ENCODE measurements at regions not wholly inside any gene's neighbourhood (a gene's known extent, or its start where the extent isn't known, plus 50 kb on each side); places are given as distances from the start of the nearest gene placed in this dataset.
A peak's percentile ranks its signal among the peaks of the same experiment; 100 is the strongest.

DNA sequence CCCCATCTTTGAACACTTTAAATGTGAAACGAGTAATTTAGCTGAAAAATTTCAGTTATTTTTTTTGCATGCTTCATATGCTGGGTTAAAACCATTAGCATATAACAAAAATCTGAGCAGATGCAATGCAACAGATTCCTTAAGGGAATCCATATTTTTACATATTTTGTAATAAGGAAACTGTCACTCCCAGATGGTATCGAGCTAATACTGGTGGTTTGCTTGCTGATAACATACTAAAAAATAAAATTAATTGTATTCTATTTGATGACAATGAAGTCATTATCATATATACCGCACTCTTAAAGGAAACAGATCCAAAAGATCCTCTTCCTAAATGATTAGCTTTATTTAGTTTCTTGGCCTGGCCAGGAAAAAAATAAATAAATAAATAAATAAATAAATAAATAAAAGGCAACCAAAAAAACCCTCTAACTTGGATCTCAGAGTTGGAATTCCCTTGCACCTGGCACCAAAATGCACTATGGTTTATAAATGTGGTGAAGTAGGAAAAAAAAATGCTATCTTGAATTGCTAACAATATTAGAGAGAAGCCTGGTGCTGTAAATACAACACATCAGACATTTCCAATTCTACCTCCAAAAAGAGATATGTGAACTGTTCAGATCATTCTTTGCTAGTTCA, 503.2 kb upstream of the ARRDC4 start:
- Histone ChIP-seq H3K4me1 (ENCODE audit: control insufficient read depth in 5 of 5, insufficient read depth in 5 of 5, low read length in 5 of 5) (peaks cover 0 to 10% (median 6%) of the 10 kb centered on the region in 5 donors), H3K4me3 (no peak overlapping the region), H3K9me3 (ENCODE audit: control insufficient read depth in 4 of 4, insufficient read depth in 3 of 4, low read length in 3 of 4) (no peaks in the 10 kb centered on the region), H3K36me3 (ENCODE audit: control insufficient read depth in 4 of 4, insufficient read depth in 4 of 4, low read length in 4 of 4) (no peaks in the 10 kb centered on the region), H3K9ac (ENCODE audit: insufficient read depth in 1 of 2, low read length in 2 of 2) (no peak overlapping the region), H3K27me3 (ENCODE audit: control insufficient read depth in 3 of 3, insufficient read depth in 3 of 3, low read length in 2 of 3) (peaks cover 0 to 3% (median 0%) of the 10 kb centered on the region in 3 donors), H3K27ac (ENCODE audit: low read depth in 1 of 2, low read length in 1 of 2) (no peak overlapping the region)
- 86% methylated on average over 3 of the region's 3 CpGs for WGBS, 2 donors
- no peak for TF ChIP-seq CTCF (IDR thresholded peaks at IDR 0.05; ENCODE audit: control extremely low read depth, extremely low read depth)
- DNase-seq (no peak), ATAC-seq (ENCODE audit: insufficient read depth, low FRiP score) (no peak)

GRCh38 chr15:97459771-97460170, 500.7 kb upstream of the ARRDC4 start:
- DNase-seq = peak; percentile 17 to 47 (median 32)

GRCh38 chr15:97461226-97461625, 499.3 kb upstream of the ARRDC4 start:
- TF ChIP-seq CTCF (IDR thresholded peaks at IDR 0.05; ENCODE audit: control extremely low read depth, extremely low read depth) = no peak

More at GRCh38 chr15:97459771-97460170, 500.7 kb upstream of the ARRDC4 start:
- ATAC-seq (ENCODE audit: insufficient read depth, low FRiP score) = no peak
- Histone ChIP-seq H3K9me3 (ENCODE audit: control insufficient read depth in 4 of 4, insufficient read depth in 3 of 4, low read length in 3 of 4) (no peaks in the 10 kb centered on the region), H3K36me3 (ENCODE audit: control insufficient read depth in 4 of 4, insufficient read depth in 4 of 4, low read length in 4 of 4) (no peaks in the 10 kb centered on the region), H3K27ac (ENCODE audit: low read depth in 1 of 2, low read length in 1 of 2) (no peak overlapping the region), H3K27me3 (ENCODE audit: control insufficient read depth in 3 of 3, insufficient read depth in 3 of 3, low read length in 2 of 3) (peaks cover 0 to 3% (median 0%) of the 10 kb centered on the region in 3 donors), H3K9ac (ENCODE audit: insufficient read depth in 1 of 2, low read length in 2 of 2) (no peak overlapping the region), H3K4me3 (no peak overlapping the region), H3K4me1 (ENCODE audit: control insufficient read depth in 5 of 5, insufficient read depth in 5 of 5, low read length in 5 of 5) (peaks cover 0 to 13% (median 9%) of the 10 kb centered on the region in 5 donors)
- 58 to 68% methylated on average over 1 of the region's 1 CpG for WGBS, 2 donors
- no peak for TF ChIP-seq CTCF (IDR thresholded peaks at IDR 0.05; ENCODE audit: control extremely low read depth, extremely low read depth)

More at GRCh38 chr15:97461226-97461625, 499.3 kb upstream of the ARRDC4 start:
- no peak for ATAC-seq (ENCODE audit: insufficient read depth, low FRiP score)
- DNase-seq = peak in 2 of 3 donors; percentile 77 to 79
- Histone ChIP-seq H3K9ac (ENCODE audit: insufficient read depth in 1 of 2, low read length in 2 of 2) (no peak overlapping the region), H3K9me3 (ENCODE audit: control insufficient read depth in 4 of 4, insufficient read depth in 3 of 4, low read length in 3 of 4) (no peaks in the 10 kb centered on the region), H3K4me3 (no peak overlapping the region), H3K4me1 (ENCODE audit: control insufficient read depth in 5 of 5, insufficient read depth in 5 of 5, low read length in 5 of 5) (peaks cover 0 to 13% (median 9%) of the 10 kb centered on the region in 5 donors), H3K36me3 (ENCODE audit: control insufficient read depth in 4 of 4, insufficient read depth in 4 of 4, low read length in 4 of 4) (no peaks in the 10 kb centered on the region), H3K27me3 (ENCODE audit: control insufficient read depth in 3 of 3, insufficient read depth in 3 of 3, low read length in 2 of 3) (peaks cover 0 to 3% (median 0%) of the 10 kb centered on the region in 3 donors), H3K27ac (ENCODE audit: low read depth in 1 of 2, low read length in 1 of 2) (no peak overlapping the region)
- WGBS, 2 donors = 5 to 39% methylated on average over 1 of the region's 1 CpG

All from lung (tissue), 11 donors.